Transverse colon (tissue), 3 donors: ENCODE measurements at regions not wholly inside any gene's neighbourhood (a gene's known extent, or its start where the extent isn't known, plus 50 kb on each side); places are given as distances from the start of the nearest gene placed in this dataset.

Experiments
- CTCF ChIP-seq, 5 experiments: fragments of 200-600 bp in 3 of 5; fragments of 450-650 bp in 2 of 5; sonication (generic) in 3 of 5; IDR thresholded peaks; 1 replicate in 2 of 5; 2 replicates in 3 of 5; pipeline ENCODE4 v1.5.1; 2016 to 2017; ENCODE audit warnings: antibody characterized with exemption in 5 of 5, inconsistent platforms in 3 of 5, mild to moderate bottlenecking in 2 of 5, moderate library complexity in 1 of 5
- POLR2A ChIP-seq: fragments of 450-650 bp; IDR thresholded peaks from one replicate; pipeline ENCODE4 v1.6.1; 2016; ENCODE audit warnings: antibody characterized with exemption, mild to moderate bottlenecking, moderate library complexity

GRCh38 chr13:107118506-107118905 is 550.6 kb upstream of the ARGLU1 start:
- TF ChIP-seq CTCF (IDR thresholded peaks at IDR 0.05) (no peak), POLR2A (no peak)
